GM12891 (cell line): ENCODE measurements at regions not wholly inside any gene's neighbourhood (a gene's known extent, or its start where the extent isn't known, plus 50 kb on each side); places are given as distances from the start of the nearest gene placed in this dataset.

Source experiments
- POLR2A ChIP-seq: IDR thresholded peaks from 2 replicates; pipeline ENCODE4 v1.6.1; 2011; ENCODE audit warnings: low read depth, low read length, control low read depth
- POLR2AphosphoS5 ChIP-seq: IDR thresholded peaks from 2 replicates; pipeline ENCODE4 v1.6.1; 2011; ENCODE audit warnings: low read depth, low read length, control low read depth

GRCh38 chr5:96219580-96220281, 213.3 kb downstream of the PCSK1 start:
- TF ChIP-seq POLR2A (no peak), POLR2AphosphoS5 (no peak)
